ENCODE measurements at regions not wholly inside any gene's neighbourhood (a gene's known extent, or its start where the extent isn't known, plus 50 kb on each side); places are given as distances from the start of the nearest gene placed in this dataset.
"Not testable (repeated sequence)": the region's sequence is repeated elsewhere in the genome, so short reads cannot be mapped to it uniquely, and the experiment has no call there.

- H3K27me3 Mint-ChIP-seq; H3K4me3 ChIP-seq (ENCODE audit: low read length); H3K9me3 ChIP-seq (ENCODE audit: low read length); H3K36me3 Mint-ChIP-seq; H3K27ac ChIP-seq (ENCODE audit: low read depth, low read length); H3K27ac Mint-ChIP-seq; CTCF ChIA-PET; H3K27me3 ChIP-seq (ENCODE audit: insufficient read depth, low read length, poor library complexity, severe bottlenecking); DNase-seq; H3K4me1 ChIP-seq (ENCODE audit: insufficient read depth, low read length); H3K9me3 Mint-ChIP-seq; H3K36me3 ChIP-seq (ENCODE audit: insufficient read depth, low read length); POLR2A ChIA-PET; H3K4me3 Mint-ChIP-seq: not testable (repeated sequence)
- H3K4me1 Mint-ChIP-seq: peaks cover 8 to 12% (median 11%) of the 10 kb centered on the region in 3 donors
Observed at GRCh38 chr6:169856442-169857342, 105.3 kb downstream of the ERMARD start.

- H3K9me3 Mint-ChIP-seq: peaks cover 0 to 8% (median 4%) of the 10 kb centered on the region in 5 donors
- DNase-seq: no peak
- Histone ChIP-seq H3K27me3 (ENCODE audit: insufficient read depth, low read length, poor library complexity, severe bottlenecking) (peaks cover 5% of the 10 kb centered on the region), H3K4me1 (ENCODE audit: insufficient read depth, low read length) (no peaks in the 10 kb centered on the region), H3K27ac (ENCODE audit: low read depth, low read length) (no peak overlapping the region), H3K4me3 (ENCODE audit: low read length) (no peak overlapping the region), H3K36me3 (ENCODE audit: insufficient read depth, low read length) (no peaks in the 10 kb centered on the region), H3K9me3 (ENCODE audit: low read length) (no peaks in the 10 kb centered on the region)
- peaks cover 1 to 4% of the 10 kb centered on the region in 2 donors for H3K27me3 Mint-ChIP-seq
- ChIA-PET CTCF (no interaction called here), POLR2A (no interaction called here)
- H3K36me3 Mint-ChIP-seq: peaks cover 0 to 4% (median 0%) of the 10 kb centered on the region in 3 donors
- no peak overlapping the region for H3K27ac Mint-ChIP-seq
- H3K4me1 Mint-ChIP-seq: no peaks in the 10 kb centered on the region
- H3K4me3 Mint-ChIP-seq: no peak overlapping the region
Observed at GRCh38 chr6:169854813-169855212, 103.4 kb downstream of the ERMARD start.

GRCh38 chr6:169854083-169854725, 102.8 kb downstream of the ERMARD start:
- ChIA-PET CTCF (no interaction called here), POLR2A (no interaction called here)
- Histone ChIP-seq H3K4me3 (ENCODE audit: low read length) (no peak overlapping the region), H3K27me3 (ENCODE audit: insufficient read depth, low read length, poor library complexity, severe bottlenecking) (peaks cover 5% of the 10 kb centered on the region), H3K27ac (ENCODE audit: low read depth, low read length) (no peak overlapping the region), H3K4me1 (ENCODE audit: insufficient read depth, low read length) (no peaks in the 10 kb centered on the region), H3K9me3 (ENCODE audit: low read length) (no peaks in the 10 kb centered on the region), H3K36me3 (ENCODE audit: insufficient read depth, low read length) (no peaks in the 10 kb centered on the region)
- H3K4me1 Mint-ChIP-seq: no peaks in the 10 kb centered on the region
- no peak overlapping the region for H3K4me3 Mint-ChIP-seq
- H3K9me3 Mint-ChIP-seq: peaks cover 0 to 8% (median 4%) of the 10 kb centered on the region in 5 donors
- DNase-seq: no peak
- peaks cover 1 to 8% of the 10 kb centered on the region in 2 donors for H3K27me3 Mint-ChIP-seq
- peaks cover 0 to 4% (median 0%) of the 10 kb centered on the region in 3 donors for H3K36me3 Mint-ChIP-seq
- H3K27ac Mint-ChIP-seq: no peak overlapping the region

GRCh38 chr6:169853196-169854082, 102.0 kb downstream of the ERMARD start:
- no peak overlapping the region for H3K4me3 Mint-ChIP-seq
- peaks cover 0 to 4% (median 0%) of the 10 kb centered on the region in 3 donors for H3K36me3 Mint-ChIP-seq
- Histone ChIP-seq H3K27me3 (ENCODE audit: insufficient read depth, low read length, poor library complexity, severe bottlenecking) (peaks cover 5% of the 10 kb centered on the region), H3K27ac (ENCODE audit: low read depth, low read length) (no peak overlapping the region), H3K4me1 (ENCODE audit: insufficient read depth, low read length) (no peaks in the 10 kb centered on the region), H3K4me3 (ENCODE audit: low read length) (no peak overlapping the region), H3K36me3 (ENCODE audit: insufficient read depth, low read length) (no peaks in the 10 kb centered on the region), H3K9me3 (ENCODE audit: low read length) (no peaks in the 10 kb centered on the region)
- DNase-seq: no peak
- H3K27me3 Mint-ChIP-seq: peaks cover 1 to 9% of the 10 kb centered on the region in 2 donors
- H3K27ac Mint-ChIP-seq: peak overlapping the region in 2 of 8 donors; percentile 8 to 74
- CTCF ChIA-PET: no interaction called here
- POLR2A ChIA-PET: no interaction called here
- peaks cover 0 to 8% (median 4%) of the 10 kb centered on the region in 5 donors for H3K9me3 Mint-ChIP-seq
- H3K4me1 Mint-ChIP-seq: no peaks in the 10 kb centered on the region

DNA sequence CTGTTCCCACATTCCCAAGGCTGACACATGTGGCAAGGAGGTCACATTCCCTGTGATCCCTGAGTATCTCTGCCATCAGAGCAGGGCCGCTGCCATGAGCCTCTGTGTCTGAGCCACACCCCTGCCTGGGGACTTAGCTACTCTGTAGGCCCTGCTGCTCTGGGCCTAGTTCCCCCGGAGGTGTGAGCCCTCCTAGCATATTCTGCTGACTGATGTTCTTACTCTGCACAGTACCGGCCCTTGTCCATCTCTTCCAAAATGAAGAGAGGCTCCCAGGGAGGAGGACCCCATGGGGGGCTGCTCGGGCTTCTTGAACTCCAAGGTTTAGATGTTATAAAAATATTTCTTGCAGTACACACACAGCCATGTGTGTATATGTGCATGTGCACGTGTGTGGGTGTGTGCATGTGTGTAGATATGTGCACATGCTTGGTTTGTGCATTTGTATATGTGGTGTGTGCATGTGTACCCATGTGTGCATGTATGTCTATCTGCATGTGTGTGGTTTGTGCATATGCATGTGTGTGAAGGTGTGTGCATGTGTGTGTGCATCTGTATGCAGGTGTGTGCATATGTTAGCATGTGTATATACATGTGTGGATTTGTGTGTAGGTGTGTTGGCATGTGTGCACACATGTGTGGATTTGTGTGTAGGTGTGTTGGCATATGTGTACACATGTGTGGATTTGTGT, 101.2 kb downstream of the ERMARD start:
- POLR2A ChIA-PET: no interaction called here
- H3K36me3 Mint-ChIP-seq: peaks cover 0 to 4% (median 0%) of the 10 kb centered on the region in 3 donors

GRCh38 chr6:169851641-169852503, 100.5 kb downstream of the ERMARD start:
- peaks cover 0 to 1% (median 0%) of the 10 kb centered on the region in 3 donors for H3K4me1 Mint-ChIP-seq
- no peaks in the 10 kb centered on the region for H3K36me3 Mint-ChIP-seq
- Histone ChIP-seq H3K27ac (ENCODE audit: low read depth, low read length) (no peak overlapping the region), H3K27me3 (ENCODE audit: insufficient read depth, low read length, poor library complexity, severe bottlenecking) (peaks cover 5% of the 10 kb centered on the region), H3K36me3 (ENCODE audit: insufficient read depth, low read length) (no peaks in the 10 kb centered on the region), H3K4me3 (ENCODE audit: low read length) (no peak overlapping the region), H3K9me3 (ENCODE audit: low read length) (no peaks in the 10 kb centered on the region), H3K4me1 (ENCODE audit: insufficient read depth, low read length) (no peaks in the 10 kb centered on the region)
- no peak overlapping the region for H3K27ac Mint-ChIP-seq
- H3K4me3 Mint-ChIP-seq: no peak overlapping the region
- H3K9me3 Mint-ChIP-seq: peaks cover 0 to 1% (median 0%) of the 10 kb centered on the region in 5 donors
- POLR2A ChIA-PET: no interaction called here
- CTCF ChIA-PET: no interaction called here
- H3K27me3 Mint-ChIP-seq: peaks cover 1 to 19% of the 10 kb centered on the region in 2 donors
- no peak for DNase-seq

More for the DNA sequence above, 101.2 kb downstream of the ERMARD start:
- Mint-ChIP-seq H3K27me3 (peaks cover 1 to 11% of the 10 kb centered on the region in 2 donors), H3K27ac (peak overlapping the region in 1 of 8 donors; percentile 8), H3K9me3 (peaks cover 0 to 4% (median under 1%) of the 10 kb centered on the region in 5 donors), H3K4me1 (no peaks in the 10 kb centered on the region), H3K4me3 (no peak overlapping the region)
- CTCF ChIA-PET: no interaction called here
- Histone ChIP-seq H3K36me3 (ENCODE audit: insufficient read depth, low read length) (no peaks in the 10 kb centered on the region), H3K27ac (ENCODE audit: low read depth, low read length) (no peak overlapping the region), H3K4me3 (ENCODE audit: low read length) (no peak overlapping the region), H3K9me3 (ENCODE audit: low read length) (no peaks in the 10 kb centered on the region), H3K4me1 (ENCODE audit: insufficient read depth, low read length) (no peaks in the 10 kb centered on the region), H3K27me3 (ENCODE audit: insufficient read depth, low read length, poor library complexity, severe bottlenecking) (peaks cover 5% of the 10 kb centered on the region)
- no peak for DNase-seq

GRCh38 chr6:169850746-169851145, 99.3 kb downstream of the ERMARD start:
- DNase-seq: no peak

More at GRCh38 chr6:169850746-169851145, 99.3 kb downstream of the ERMARD start:
- peaks cover 0 to 1% (median 0%) of the 10 kb centered on the region in 3 donors for H3K4me1 Mint-ChIP-seq
- H3K4me3 Mint-ChIP-seq: no peak overlapping the region
- ChIA-PET POLR2A (no interaction called here), CTCF (no interaction called here)
- H3K9me3 ChIP-seq (ENCODE audit: low read length): no peaks in the 10 kb centered on the region
- no peaks in the 10 kb centered on the region for H3K4me1 ChIP-seq (ENCODE audit: insufficient read depth, low read length)
- H3K27ac Mint-ChIP-seq: peak overlapping the region in 1 of 8 donors; percentile 33
- peaks cover 0 to under 1% (median 0%) of the 10 kb centered on the region in 5 donors for H3K9me3 Mint-ChIP-seq
- peaks cover 1 to 19% of the 10 kb centered on the region in 2 donors for H3K27me3 Mint-ChIP-seq
- H3K27ac ChIP-seq (ENCODE audit: low read depth, low read length): no peak overlapping the region
- no peaks in the 10 kb centered on the region for H3K36me3 Mint-ChIP-seq
- H3K36me3 ChIP-seq (ENCODE audit: insufficient read depth, low read length): no peaks in the 10 kb centered on the region
- peaks cover 5% of the 10 kb centered on the region for H3K27me3 ChIP-seq (ENCODE audit: insufficient read depth, low read length, poor library complexity, severe bottlenecking)
- H3K4me3 ChIP-seq (ENCODE audit: low read length): no peak overlapping the region

Measured in CD8-positive, alpha-beta memory T cell (primary cell).